Lower leg skin (tissue), 3 donors: ENCODE measurements at regions not wholly inside any gene's neighbourhood (a gene's known extent, or its start where the extent isn't known, plus 50 kb on each side); places are given as distances from the start of the nearest gene placed in this dataset.

Experiments
- POLR2A ChIP-seq, 2 donors: fragments of 450-650 bp; IDR thresholded peaks; one replicate each; pipeline ENCODE4 v1.6.1; 2016 to 2017; ENCODE audit warnings: antibody characterized with exemption in 2 of 2, mild to moderate bottlenecking in 1 of 2, moderate library complexity in 1 of 2
- TF ChIP-seq, protein P1 (sequence below), 3 donors: fragments of 450-650 bp; IDR thresholded peaks; one replicate each; pipeline ENCODE4 v1.5.1; 2016; ENCODE audit warnings: antibody characterized with exemption in 3 of 3, mild to moderate bottlenecking in 3 of 3, moderate library complexity in 2 of 3

DNA sequence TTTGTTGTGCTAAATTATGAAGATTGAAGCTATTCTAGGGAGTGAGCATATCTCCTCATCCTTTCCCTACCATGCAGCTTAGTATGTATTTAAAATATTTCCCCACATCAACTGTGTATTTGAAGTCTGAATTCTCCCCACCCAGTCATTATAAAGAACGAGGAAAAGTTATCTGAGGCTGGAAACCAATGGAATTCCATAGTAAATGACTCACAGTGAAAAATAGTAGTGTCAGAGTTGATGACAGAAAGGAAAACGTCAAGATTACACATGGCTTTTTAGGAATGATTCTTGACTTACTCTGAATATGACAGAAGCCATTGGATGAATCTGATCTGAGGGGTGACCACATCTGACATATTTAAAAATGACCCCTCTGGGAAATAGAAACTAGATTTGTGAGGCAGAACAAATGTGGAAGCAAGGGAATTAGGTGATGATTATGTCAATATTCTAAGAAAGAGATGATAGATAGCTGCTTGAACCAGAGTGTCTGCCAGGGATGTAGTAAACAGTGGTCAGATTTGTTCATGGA is 1768.9 kb upstream of the CDH9 start:
- TF ChIP-seq POLR2A (IDR thresholded peaks at IDR 0.05), result no peak
- TF ChIP-seq, protein P1, sequence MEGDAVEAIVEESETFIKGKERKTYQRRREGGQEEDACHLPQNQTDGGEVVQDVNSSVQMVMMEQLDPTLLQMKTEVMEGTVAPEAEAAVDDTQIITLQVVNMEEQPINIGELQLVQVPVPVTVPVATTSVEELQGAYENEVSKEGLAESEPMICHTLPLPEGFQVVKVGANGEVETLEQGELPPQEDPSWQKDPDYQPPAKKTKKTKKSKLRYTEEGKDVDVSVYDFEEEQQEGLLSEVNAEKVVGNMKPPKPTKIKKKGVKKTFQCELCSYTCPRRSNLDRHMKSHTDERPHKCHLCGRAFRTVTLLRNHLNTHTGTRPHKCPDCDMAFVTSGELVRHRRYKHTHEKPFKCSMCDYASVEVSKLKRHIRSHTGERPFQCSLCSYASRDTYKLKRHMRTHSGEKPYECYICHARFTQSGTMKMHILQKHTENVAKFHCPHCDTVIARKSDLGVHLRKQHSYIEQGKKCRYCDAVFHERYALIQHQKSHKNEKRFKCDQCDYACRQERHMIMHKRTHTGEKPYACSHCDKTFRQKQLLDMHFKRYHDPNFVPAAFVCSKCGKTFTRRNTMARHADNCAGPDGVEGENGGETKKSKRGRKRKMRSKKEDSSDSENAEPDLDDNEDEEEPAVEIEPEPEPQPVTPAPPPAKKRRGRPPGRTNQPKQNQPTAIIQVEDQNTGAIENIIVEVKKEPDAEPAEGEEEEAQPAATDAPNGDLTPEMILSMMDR (IDR thresholded peaks at IDR 0.05), result no peak
